CD4-positive, alpha-beta T cell treated with Interleukin-1 beta for 1 hour (primary cell): ENCODE measurements at regions not wholly inside any gene's neighbourhood (a gene's known extent, or its start where the extent isn't known, plus 50 kb on each side); places are given as distances from the start of the nearest gene placed in this dataset.
"Not testable (repeated sequence)": the region's sequence is repeated elsewhere in the genome, so short reads cannot be mapped to it uniquely, and the experiment has no call there.

Experiments
- DNase-seq, 2 donors: peaks; one replicate each; pipeline ENCODE4 v3.0.0-alpha.2; 2020 to 2022

DNA sequence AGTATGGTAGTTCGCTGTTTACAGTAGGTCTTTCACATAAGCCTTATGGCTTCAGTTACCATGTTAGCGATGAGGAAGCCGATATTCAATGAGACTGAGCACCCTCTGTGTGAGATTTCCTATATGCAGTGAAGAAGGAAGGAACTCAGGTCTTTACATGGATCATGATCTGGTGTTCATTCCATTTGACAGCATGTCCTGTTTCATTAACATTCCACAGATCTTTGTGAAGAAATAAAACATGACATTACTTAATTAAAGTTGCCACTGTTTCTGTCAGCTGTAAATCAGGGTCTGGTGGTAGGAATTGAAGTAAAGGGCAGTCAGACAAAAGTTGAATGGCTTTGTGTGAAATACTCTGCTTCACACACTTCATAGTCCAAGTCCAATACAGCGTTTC is 768.6 kb downstream of the ZPLD1 start:
- no peak for DNase-seq

- no peak for DNase-seq
Observed at GRCh38 chr3:103210583-103210982, 775.8 kb downstream of the ZPLD1 start.

DNA sequence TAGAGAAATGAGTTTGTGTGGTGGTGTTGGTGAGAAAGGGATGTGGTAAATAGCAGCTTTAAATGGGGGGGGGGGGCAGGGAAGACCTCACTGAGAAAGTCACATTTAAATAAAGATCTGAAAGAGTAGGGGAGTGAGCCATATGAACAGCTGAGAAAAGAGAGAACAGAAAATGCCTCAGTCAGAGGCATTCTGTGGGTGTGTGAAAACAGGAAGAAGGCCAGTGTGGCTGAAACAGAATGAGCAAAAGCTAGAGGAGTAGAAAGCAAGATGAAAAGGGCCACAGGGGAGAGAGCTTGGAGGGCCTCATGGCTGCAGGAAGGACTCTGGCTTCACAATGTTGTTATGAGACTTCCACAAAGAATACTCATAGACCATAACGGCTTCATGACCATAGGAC is 783.3 kb downstream of the ZPLD1 start:
- no peak for DNase-seq

- no peak for DNase-seq
Observed at GRCh38 chr3:103218793-103219192, 784.0 kb downstream of the ZPLD1 start.

DNA sequence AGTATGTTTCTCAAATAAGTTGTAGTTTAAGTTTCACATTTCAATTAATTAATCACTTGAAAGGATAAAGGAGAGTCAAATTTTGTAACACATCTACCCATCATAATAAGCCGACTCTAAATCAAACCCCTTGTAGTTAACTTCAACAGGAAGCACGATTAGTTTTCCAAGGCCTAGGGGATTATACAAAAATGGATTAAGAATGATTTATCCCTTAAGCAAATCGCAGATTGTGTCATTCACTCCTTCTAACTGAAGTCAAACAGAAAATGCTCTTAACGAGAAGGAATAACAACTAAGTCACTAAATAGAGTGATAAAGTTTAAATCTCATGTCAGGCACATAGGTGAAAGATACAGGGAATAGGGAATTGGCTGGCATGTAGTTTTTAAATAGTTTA is 792.8 kb downstream of the ZPLD1 start:
- no peak for DNase-seq

GRCh38 chr3:103247459-103247858 is 812.6 kb downstream of the ZPLD1 start:
- no peak for DNase-seq

GRCh38 chr3:103254827-103255226 is 820.0 kb downstream of the ZPLD1 start:
- not testable (repeated sequence) for DNase-seq

DNA sequence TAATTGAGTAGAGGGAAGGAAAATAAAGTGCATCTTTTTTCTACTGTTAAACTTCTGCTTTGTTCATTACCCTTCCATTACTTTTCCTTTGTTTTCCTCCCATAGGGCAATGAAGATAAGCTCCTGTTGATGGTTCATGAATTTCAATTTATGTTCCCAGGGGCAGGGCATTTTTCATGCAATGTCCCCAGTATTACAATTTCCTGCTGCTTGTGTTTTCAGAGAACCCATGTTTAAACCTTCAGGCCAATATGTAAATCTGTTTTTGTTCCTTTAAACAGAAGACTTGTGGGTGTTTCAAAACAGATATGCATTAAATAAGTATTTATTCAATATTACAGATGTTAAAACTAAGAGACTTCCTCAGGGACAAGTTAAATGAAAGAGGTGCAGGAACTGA is 834.5 kb downstream of the ZPLD1 start:
- no peak for DNase-seq

DNA sequence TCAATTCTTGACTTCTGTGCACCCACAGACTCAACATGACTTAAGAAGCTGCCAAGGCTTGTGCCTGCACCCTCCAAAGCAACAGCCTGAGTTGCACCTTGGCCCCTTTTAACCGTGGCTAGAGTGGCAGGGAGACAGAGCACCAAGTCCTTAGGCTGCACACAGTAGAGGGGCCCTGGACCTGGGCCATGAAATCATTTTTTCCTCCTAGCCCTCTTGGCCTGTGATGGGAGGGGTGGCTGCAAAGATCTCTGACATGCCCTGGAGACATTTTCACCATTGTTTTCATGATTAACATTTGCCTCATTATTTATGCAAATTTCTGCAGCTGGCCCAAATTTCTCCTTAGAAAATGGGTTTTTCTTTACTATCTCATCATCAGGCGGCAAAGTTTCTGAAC is 836.8 kb downstream of the ZPLD1 start:
- DNase-seq: no peak

GRCh38 chr3:103295974-103296570 is 861.3 kb downstream of the ZPLD1 start:
- DNase-seq: no peak

DNA sequence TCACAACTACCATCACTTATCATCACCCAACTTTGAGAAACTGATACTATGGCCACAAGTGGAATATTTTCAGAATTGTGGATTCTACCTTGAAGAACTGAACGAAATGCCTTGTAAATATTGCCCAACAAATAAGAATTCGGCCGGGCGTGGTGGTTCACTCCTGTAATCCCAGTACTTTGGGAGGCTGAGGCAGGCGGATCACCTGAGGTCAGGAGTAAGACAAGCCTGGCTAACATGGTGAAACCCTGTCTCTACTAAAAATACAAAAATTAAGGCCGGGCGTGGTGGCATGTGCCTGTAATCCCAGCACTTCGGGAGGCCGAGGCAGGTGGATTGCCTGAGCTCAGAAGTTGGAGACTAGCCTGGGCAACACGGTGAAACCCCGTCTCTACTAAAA is 862.7 kb downstream of the ZPLD1 start:
- DNase-seq: not testable (repeated sequence)

DNA sequence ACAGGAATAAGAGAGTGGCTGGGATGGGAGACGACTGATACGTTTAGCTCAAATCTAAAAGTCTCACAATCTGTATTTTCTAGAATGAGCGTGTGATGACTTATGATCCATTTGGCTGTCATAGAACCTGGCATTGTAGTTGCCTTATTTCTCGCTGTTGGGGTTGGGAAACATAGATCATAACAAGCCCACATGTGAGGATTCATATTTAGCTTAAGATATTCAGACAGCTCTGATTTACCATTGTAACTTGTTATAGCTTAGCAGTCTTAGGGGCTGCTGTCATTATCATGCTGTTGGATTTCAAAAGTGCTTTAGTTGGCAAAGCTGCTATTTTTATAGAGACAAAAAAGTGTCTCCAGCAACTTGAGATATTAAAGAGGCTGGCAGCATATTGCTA is 871.3 kb downstream of the ZPLD1 start:
- DNase-seq: no peak

DNA sequence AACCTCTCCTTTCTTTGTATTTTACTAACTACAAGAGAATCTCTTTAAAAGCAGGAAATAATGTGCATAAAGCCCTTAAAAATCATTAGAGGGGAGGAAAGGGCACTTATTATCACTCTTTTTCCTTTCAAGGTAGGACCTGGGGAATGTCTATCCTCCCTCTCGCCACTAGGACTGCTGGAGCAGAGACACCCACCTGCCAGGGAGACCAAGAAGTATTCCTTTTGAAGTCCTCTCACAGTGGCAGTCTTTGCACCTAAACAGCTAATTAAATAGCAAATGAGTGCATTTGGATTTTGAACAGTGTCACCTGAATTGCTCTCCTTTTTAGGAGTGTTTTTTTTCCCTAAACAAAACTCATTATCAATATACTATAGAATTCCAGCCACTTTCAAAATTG is 874.1 kb downstream of the ZPLD1 start:
- DNase-seq: no peak

GRCh38 chr3:103319912-103320311 is 885.1 kb downstream of the ZPLD1 start:
- DNase-seq: no peak

- DNase-seq: no peak
Observed at GRCh38 chr3:103337179-103337845, 902.5 kb downstream of the ZPLD1 start.

DNA sequence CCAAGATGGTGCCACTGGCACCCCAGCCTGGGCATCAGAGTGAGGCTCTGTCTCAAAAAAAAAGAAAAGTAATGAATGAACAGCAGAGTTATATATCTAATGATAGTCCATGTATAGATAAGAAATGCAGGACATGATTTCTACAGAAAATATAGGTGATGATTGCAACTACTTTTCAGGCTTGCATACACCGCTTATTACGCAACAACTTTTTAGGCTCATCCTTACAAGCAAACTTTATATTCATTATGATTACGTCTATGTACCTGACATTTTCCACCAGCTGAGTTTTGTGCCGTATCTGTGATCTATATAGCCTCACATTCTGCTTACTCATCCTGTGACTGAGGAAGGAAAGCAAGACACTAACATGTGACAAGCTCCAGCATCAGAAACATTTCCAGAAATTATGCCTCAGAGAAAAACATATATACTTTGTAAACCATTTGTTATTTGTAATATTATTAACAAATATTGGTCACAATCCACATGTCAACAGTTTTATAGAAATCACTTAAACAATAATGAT is 906.3 kb downstream of the ZPLD1 start:
- DNase-seq: no peak

DNA sequence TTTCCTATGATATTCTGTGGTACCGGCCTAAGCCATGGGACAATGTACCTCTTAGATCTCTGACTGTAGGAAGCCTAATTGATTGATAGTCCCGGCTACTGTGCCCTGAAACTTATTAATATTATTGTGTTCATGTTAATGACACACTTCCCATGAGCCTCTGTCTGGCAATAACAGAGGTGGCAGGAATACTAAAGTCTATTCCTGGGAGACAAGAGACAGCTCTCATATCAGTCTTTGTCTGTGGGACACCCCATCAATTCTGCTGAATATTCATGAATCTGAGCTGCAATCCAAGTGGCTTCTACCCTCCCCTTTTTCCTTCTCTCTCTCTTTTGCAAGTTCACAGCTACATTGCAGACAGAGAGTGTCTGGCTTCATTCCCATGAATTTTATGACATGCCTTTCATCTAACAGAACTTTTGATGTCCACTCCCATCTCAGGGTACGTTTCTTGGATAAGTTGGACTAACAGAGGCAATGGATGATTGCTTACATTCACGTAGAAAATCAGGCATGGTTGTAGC is 907.5 kb downstream of the ZPLD1 start:
- DNase-seq: no peak

GRCh38 chr3:103349760-103350159 is 914.9 kb downstream of the ZPLD1 start:
- DNase-seq: no peak

DNA sequence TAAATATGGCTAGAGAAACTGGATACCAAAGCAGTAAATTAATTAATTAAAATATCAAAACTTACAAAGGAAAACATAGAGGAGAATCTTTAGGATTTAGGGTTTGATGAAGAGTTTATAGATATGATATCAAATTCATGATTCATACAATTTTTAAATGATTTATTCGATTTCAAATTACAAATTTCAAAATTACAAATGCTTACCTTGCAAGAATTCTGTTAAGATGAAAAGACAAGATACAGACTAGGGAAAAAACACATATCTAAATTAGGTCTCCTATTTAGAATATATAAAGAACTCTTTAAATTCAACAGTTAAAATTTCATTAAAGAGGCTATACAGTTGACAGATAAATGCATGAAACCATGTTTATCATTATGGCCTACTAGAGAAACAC is 930.7 kb downstream of the ZPLD1 start:
- no peak for DNase-seq

DNA sequence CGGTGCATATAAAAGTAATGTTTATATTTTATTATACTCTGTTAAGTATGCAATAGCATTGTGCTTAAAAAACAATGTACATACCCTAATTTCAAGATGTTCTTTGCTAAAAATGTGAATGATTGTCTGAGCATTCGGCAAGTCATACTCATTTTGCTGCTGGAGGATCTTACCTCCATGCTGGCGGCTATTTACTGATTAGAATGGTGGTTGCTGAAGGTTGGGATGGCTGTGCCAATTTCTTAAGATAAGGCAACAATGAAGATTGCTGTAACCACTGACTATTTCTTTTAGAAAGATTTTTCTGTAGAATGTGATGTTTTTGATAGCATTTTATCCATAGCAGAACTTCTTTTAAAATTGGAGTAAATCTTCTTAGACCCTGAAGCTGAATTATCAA is 932.7 kb downstream of the ZPLD1 start:
- no peak for DNase-seq

DNA sequence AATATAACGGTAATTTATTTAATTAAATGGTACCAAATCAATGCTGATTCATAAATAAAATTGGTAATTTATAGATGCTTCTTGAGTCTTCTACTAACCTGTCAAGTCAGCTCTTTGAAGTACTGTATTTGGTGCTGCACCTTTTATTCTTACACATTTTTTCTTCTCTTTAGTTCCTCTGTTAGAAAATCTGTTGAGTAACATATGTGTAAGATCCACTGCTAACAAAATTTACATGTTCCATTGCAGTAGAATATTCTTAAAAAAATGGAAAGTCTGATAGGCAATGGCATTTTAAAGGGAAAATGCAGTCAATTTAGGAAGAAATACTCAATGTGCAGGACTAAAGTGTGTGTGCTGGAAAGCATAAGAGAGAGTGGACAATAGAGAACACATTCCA is 936.6 kb downstream of the ZPLD1 start:
- no peak for DNase-seq

DNA sequence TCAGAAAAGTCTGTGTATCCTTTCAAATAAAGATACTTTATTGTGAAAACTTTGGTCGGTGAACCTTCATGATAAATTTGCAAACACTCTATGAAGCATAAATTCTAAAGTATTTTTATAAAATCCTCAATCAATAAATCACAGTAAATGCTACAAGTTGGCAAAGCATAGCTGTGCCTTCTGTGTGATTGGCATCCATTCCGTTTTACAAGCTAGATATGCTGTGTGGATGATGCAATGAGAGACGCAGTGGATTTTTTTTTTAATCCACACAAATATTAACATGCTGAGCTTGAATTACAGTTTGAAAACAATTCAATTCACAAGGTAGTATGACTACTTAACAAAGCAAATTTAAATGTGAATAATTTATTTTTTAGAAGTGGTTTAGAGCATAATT is 937.2 kb downstream of the ZPLD1 start:
- DNase-seq: no peak

- no peak for DNase-seq
Observed at GRCh38 chr3:103380391-103380790, 945.6 kb downstream of the ZPLD1 start.

DNA sequence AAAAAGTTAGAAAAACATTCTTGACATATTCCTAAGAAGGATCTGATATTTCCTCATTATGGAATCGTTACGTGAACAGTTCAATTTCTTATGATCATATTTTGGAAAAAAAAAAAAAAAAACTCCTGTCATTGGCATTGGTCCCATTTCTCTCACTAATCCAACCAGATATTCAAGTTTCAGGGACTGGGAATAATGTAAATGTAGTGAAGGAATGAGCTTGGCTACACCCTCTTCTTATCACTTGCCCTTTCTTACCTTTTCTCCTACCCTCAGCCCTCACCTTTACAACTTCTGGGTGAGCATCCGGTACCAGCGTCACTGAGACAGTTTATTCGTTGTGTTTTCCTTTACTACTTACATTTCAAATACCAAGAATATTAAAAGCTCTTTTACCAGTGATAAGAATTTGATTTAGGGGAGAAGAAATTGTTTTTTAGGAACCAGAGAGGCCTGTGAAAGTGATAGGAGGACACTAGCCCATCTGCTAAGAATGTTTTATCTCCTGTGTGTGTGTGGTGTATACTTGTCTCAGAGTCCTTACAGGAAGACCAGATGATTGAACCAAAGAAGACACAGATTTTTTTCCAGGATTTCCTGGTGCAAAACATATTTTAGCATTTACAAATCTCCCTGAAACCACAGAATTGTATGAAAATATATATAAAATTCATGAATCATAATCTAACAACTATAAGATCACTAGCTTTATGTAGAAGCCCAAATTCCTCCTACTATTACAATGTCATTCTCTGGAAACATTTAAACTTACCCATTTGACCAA is 946.7 kb downstream of the ZPLD1 start:
- no peak for DNase-seq
